ENCODE measurements at regions not wholly inside any gene's neighbourhood (a gene's known extent, or its start where the extent isn't known, plus 50 kb on each side); places are given as distances from the start of the nearest gene placed in this dataset.

DNA sequence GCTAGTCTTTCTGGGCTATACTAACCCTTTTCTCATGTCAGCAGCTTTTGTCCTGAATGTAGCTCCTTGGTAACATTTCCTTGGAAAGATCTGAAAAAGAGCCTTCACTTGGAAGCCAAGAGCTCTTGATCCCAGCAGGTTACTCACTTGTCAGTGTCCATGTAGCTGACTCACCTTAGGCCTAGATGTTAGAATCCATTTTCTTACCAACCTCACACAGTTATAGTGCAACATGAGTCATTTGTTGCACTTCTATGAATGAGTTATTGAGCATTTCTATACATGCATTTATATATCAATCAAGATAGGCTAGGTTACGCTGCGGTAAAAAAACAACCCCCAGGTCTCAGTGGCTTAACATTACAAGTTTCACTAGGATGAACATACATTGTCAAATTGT is 106.8 kb upstream of the SLC7A14 start:
- TF ChIP-seq CTCF (conservative IDR thresholded peaks at IDR 0.05; ENCODE audit: low read depth, low read length) (no peak), EZH2 (IDR thresholded peaks at IDR 0.05; ENCODE audit: borderline replicate concordance, low read depth, low read length, poor library complexity, severe bottlenecking) (no peak)
- no TSS peak for BruUV-seq (replicated peaks)
- H3K36me3 ChIP-seq (ENCODE audit: insufficient read depth, low read length, poor library complexity, severe bottlenecking), result no peaks in the 10 kb centered on the region
- H3K4me1 ChIP-seq (ENCODE audit: insufficient read depth, low read length, poor library complexity, severe bottlenecking), result no peaks in the 10 kb centered on the region
- DNase-seq (ENCODE audit: low spot score), result no peak
- POLR2A ChIA-PET (ENCODE audit: low non-redundant PET), result no interaction called here
- no peaks in the 10 kb centered on the region for H3K9me3 ChIP-seq (ENCODE audit: low read depth, low read length, poor library complexity, severe bottlenecking)
- H3K4me3 ChIP-seq (ENCODE audit: low read depth, low read length, poor library complexity, severe bottlenecking), result no peak overlapping the region
- H3K27ac ChIP-seq (ENCODE audit: low read depth, low read length, poor library complexity, severe bottlenecking), result no peak overlapping the region
- intact Hi-C loops (cut with micrococcal nuclease; ENCODE audit: unreplicated experiment), result loop anchor here (10.0 kb wide), 1 partner anchor 508 kb away; the partner anchor contains the start of gene PHC3
- CTCF ChIA-PET, result no interaction called here
- H3K27me3 ChIP-seq (replicated peaks; ENCODE audit: insufficient read depth, low read depth, low read length, poor library complexity), result no peaks in the 10 kb centered on the region

DNA sequence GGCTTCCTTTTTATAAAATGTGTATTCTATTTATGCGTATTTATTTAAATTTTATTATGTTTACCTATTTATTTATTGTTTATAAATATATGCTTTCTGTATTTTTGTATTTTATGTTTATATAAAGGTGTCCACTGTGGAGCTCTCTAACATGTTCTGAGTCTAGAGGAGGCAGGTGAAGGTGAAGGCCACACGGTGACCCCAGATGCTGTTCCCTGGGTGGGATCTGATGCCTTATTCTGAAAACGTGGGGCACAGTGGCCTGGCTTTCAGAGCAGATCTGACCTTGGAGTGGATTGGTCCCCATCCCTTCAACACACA is 104.7 kb upstream of the SLC7A14 start:
- Histone ChIP-seq H3K36me3 (ENCODE audit: insufficient read depth, low read length, poor library complexity, severe bottlenecking) (no peaks in the 10 kb centered on the region), H3K27ac (ENCODE audit: low read depth, low read length, poor library complexity, severe bottlenecking) (no peak overlapping the region), H3K4me3 (ENCODE audit: low read depth, low read length, poor library complexity, severe bottlenecking) (no peak overlapping the region), H3K27me3 (replicated peaks; ENCODE audit: insufficient read depth, low read depth, low read length, poor library complexity) (no peaks in the 10 kb centered on the region), H3K9me3 (ENCODE audit: low read depth, low read length, poor library complexity, severe bottlenecking) (no peaks in the 10 kb centered on the region), H3K4me1 (ENCODE audit: insufficient read depth, low read length, poor library complexity, severe bottlenecking) (no peaks in the 10 kb centered on the region)
- intact Hi-C loops (cut with micrococcal nuclease; ENCODE audit: unreplicated experiment), result loop anchor here (2.0 to 10.0 kb wide), 2 partner anchors 276 to 506 kb away; partner anchors contain the start of gene PHC3
- TF ChIP-seq CTCF (conservative IDR thresholded peaks at IDR 0.05; ENCODE audit: low read depth, low read length), result no peak
- no peak for TF ChIP-seq EZH2 (IDR thresholded peaks at IDR 0.05; ENCODE audit: borderline replicate concordance, low read depth, low read length, poor library complexity, severe bottlenecking)
- no TSS peak for BruUV-seq (replicated peaks)
- ChIA-PET POLR2A (ENCODE audit: low non-redundant PET) (no interaction called here), CTCF (interaction anchor here (1.7 kb wide), 1 partner anchor 277 kb away, joined by 6 read pairs; no protein-coding TSS in a partner anchor)
- DNase-seq (ENCODE audit: low spot score), result no peak

DNA sequence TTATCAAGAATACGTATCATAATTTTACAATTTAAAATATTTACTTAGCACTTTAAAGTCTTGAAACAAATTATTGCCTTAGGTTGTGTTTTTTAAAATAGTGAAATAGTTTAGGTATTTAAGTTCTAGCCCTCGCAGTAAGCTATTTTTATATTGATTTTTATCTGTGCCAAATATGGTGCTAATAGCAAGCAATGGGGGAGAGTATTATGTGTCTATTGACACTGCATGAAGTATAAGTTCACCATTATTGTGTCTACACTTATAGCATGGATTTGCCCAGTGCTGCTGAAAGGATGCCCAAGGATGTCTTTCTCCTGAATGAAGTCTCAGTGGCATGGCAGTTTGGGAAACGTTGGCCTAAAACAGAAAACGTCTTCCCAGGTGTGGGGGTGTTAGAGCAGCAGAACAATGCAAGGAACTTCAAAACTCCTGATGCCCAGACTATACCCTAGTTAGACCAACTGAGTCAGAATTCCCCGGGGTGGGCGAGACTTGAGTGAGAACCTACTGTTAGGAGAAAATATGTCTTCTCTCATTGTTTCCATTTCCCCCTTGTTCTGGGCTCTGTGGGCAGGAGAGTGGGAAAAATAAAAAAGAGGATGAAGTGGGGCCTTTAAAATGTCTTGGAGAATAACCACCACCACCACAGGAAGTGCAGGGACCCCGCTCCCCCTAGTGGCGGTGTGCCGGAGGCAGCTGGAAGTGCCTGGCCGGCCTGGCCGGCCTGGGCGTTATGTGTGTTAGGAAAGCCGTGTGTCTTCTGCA is 104.2 kb upstream of the SLC7A14 start:
- no TSS peak for BruUV-seq (replicated peaks)
- H3K36me3 ChIP-seq (ENCODE audit: insufficient read depth, low read length, poor library complexity, severe bottlenecking), result no peaks in the 10 kb centered on the region
- TF ChIP-seq CTCF (conservative IDR thresholded peaks at IDR 0.05; ENCODE audit: low read depth, low read length) (peak; percentile 86), EZH2 (IDR thresholded peaks at IDR 0.05; ENCODE audit: borderline replicate concordance, low read depth, low read length, poor library complexity, severe bottlenecking) (no peak)
- no peaks in the 10 kb centered on the region for H3K27me3 ChIP-seq (replicated peaks; ENCODE audit: insufficient read depth, low read depth, low read length, poor library complexity)
- intact Hi-C loops (cut with micrococcal nuclease; ENCODE audit: unreplicated experiment), result loop anchor here (2.0 to 10.0 kb wide), 2 partner anchors 275 to 505 kb away; partner anchors contain the start of gene PHC3
- ChIA-PET CTCF (interaction anchor here (1.7 kb wide), 1 partner anchor 277 kb away, joined by 6 read pairs; no protein-coding TSS in a partner anchor), POLR2A (ENCODE audit: low non-redundant PET) (no interaction called here)
- no peaks in the 10 kb centered on the region for H3K9me3 ChIP-seq (ENCODE audit: low read depth, low read length, poor library complexity, severe bottlenecking)
- H3K4me1 ChIP-seq (ENCODE audit: insufficient read depth, low read length, poor library complexity, severe bottlenecking), result no peaks in the 10 kb centered on the region
- no peak overlapping the region for H3K27ac ChIP-seq (ENCODE audit: low read depth, low read length, poor library complexity, severe bottlenecking)
- H3K4me3 ChIP-seq (ENCODE audit: low read depth, low read length, poor library complexity, severe bottlenecking), result no peak overlapping the region
- peak; percentile 67 for DNase-seq (ENCODE audit: low spot score)

All from A673 (cell line).